Ishikawa (cell line): ENCODE measurements at regions not wholly inside any gene's neighbourhood (a gene's known extent, or its start where the extent isn't known, plus 50 kb on each side); places are given as distances from the start of the nearest gene placed in this dataset.

Experiments used
- CEBPB ChIP-seq: IDR thresholded peaks from 2 replicates; pipeline ENCODE4 v1.6.1; 2012
- CREB1 ChIP-seq: IDR thresholded peaks from 2 replicates; pipeline ENCODE4 v1.6.1; 2012; ENCODE audit warnings: low read depth
- EGR1 ChIP-seq: IDR thresholded peaks from 2 replicates; pipeline ENCODE4 v1.6.1; 2012
- EP300 ChIP-seq: IDR thresholded peaks from 2 replicates; pipeline ENCODE4 v1.6.1; 2012; ENCODE audit warnings: borderline replicate concordance
- FOXM1 ChIP-seq: IDR thresholded peaks from 2 replicates; pipeline ENCODE4 v1.6.1; 2012; ENCODE audit warnings: low read depth, borderline replicate concordance
- NFIC ChIP-seq: IDR thresholded peaks from 2 replicates; pipeline ENCODE4 v1.6.1; 2012
- RAD21 ChIP-seq: IDR thresholded peaks from 2 replicates; pipeline ENCODE4 v1.6.1; 2012; ENCODE audit warnings: low read depth
- TAF1 ChIP-seq: IDR thresholded peaks from 2 replicates; pipeline ENCODE4 v1.6.1; 2012; ENCODE audit warnings: low read depth, mild to moderate bottlenecking
- TCF12 ChIP-seq: IDR thresholded peaks from 2 replicates; pipeline ENCODE4 v1.6.1; 2012; ENCODE audit warnings: low read depth
- TEAD4 ChIP-seq: IDR thresholded peaks from 2 replicates; pipeline ENCODE4 v1.6.1; 2012
- YY1 ChIP-seq: IDR thresholded peaks from 2 replicates; pipeline ENCODE4 v1.6.1; 2012; ENCODE audit warnings: low read depth
- ZBTB7A ChIP-seq: IDR thresholded peaks from 2 replicates; pipeline ENCODE4 v1.6.1; 2012; ENCODE audit warnings: low read depth
- TF ChIP-seq, protein P1 (sequence below): IDR thresholded peaks from 2 replicates; pipeline ENCODE4 v1.6.1; 2012
- TF ChIP-seq, protein P2 (sequence below): IDR thresholded peaks from 2 replicates; pipeline ENCODE4 v1.6.1; 2012; ENCODE audit warnings: low read depth, mild to moderate bottlenecking
- TF ChIP-seq, protein P3 (sequence below): IDR thresholded peaks from 2 replicates; pipeline ENCODE4 v1.6.1; 2012

DNA sequence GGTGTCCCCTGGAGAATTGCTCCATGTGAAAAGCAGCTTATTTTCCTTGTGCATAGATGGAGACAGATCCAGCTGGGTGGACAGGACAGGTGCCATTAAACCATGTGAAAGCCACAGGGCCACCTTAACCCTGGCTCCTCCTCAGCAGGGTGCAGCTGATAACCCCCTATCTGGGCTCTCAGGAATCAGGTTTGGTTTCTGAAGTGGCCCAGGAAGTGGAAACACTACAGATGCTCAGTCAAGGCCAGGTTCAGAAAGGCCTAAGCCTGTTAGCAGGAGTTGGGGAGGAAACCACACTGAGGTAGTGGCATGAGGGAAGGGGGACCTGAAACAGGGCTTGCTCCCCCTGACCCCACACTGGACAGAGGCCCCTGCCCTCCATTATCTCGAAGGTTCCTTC, 217.0 kb downstream of the SPP2 start:
- TF ChIP-seq, protein P1, sequence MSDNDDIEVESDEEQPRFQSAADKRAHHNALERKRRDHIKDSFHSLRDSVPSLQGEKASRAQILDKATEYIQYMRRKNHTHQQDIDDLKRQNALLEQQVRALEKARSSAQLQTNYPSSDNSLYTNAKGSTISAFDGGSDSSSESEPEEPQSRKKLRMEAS, result no peak
- TF ChIP-seq EGR1 (no peak), RAD21 (no peak), CEBPB (no peak), CREB1 (no peak), TAF1 (no peak), EP300 (no peak), ZBTB7A (no peak), NFIC (no peak), TCF12 (no peak), YY1 (no peak), TEAD4 (no peak), FOXM1 (no peak)
- TF ChIP-seq, protein P2, sequence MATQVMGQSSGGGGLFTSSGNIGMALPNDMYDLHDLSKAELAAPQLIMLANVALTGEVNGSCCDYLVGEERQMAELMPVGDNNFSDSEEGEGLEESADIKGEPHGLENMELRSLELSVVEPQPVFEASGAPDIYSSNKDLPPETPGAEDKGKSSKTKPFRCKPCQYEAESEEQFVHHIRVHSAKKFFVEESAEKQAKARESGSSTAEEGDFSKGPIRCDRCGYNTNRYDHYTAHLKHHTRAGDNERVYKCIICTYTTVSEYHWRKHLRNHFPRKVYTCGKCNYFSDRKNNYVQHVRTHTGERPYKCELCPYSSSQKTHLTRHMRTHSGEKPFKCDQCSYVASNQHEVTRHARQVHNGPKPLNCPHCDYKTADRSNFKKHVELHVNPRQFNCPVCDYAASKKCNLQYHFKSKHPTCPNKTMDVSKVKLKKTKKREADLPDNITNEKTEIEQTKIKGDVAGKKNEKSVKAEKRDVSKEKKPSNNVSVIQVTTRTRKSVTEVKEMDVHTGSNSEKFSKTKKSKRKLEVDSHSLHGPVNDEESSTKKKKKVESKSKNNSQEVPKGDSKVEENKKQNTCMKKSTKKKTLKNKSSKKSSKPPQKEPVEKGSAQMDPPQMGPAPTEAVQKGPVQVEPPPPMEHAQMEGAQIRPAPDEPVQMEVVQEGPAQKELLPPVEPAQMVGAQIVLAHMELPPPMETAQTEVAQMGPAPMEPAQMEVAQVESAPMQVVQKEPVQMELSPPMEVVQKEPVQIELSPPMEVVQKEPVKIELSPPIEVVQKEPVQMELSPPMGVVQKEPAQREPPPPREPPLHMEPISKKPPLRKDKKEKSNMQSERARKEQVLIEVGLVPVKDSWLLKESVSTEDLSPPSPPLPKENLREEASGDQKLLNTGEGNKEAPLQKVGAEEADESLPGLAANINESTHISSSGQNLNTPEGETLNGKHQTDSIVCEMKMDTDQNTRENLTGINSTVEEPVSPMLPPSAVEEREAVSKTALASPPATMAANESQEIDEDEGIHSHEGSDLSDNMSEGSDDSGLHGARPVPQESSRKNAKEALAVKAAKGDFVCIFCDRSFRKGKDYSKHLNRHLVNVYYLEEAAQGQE, result no peak
- TF ChIP-seq, protein P3, sequence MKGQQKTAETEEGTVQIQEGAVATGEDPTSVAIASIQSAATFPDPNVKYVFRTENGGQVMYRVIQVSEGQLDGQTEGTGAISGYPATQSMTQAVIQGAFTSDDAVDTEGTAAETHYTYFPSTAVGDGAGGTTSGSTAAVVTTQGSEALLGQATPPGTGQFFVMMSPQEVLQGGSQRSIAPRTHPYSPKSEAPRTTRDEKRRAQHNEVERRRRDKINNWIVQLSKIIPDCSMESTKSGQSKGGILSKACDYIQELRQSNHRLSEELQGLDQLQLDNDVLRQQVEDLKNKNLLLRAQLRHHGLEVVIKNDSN, result no peak

DNA sequence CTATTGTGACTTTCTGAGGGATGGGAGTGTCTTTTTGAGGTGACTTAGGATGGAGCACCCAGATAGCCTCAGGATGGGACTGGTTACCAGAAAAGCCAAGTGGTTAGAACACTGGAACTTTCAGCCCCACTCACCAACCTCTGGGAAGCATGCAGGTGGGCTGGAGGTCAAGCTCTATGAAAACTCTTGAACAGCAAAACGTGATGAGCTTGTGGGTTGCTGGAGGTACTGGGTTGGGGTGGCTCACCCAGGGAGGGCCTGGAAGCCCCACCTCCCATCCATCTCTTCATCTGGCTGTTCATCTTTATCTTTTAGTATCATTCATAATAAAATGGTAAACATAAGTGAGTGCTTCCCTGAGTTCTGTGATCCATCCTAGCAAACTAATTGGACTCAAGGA, 216.4 kb downstream of the SPP2 start:
- TF ChIP-seq, protein P1, result no peak
- TF ChIP-seq CREB1 (no peak), EP300 (no peak), TAF1 (no peak), TEAD4 (no peak), RAD21 (no peak), TCF12 (no peak), ZBTB7A (no peak), CEBPB (no peak), EGR1 (no peak), FOXM1 (no peak), NFIC (no peak), YY1 (no peak)
- TF ChIP-seq, protein P2, result no peak
- TF ChIP-seq, protein P3, result no peak

DNA sequence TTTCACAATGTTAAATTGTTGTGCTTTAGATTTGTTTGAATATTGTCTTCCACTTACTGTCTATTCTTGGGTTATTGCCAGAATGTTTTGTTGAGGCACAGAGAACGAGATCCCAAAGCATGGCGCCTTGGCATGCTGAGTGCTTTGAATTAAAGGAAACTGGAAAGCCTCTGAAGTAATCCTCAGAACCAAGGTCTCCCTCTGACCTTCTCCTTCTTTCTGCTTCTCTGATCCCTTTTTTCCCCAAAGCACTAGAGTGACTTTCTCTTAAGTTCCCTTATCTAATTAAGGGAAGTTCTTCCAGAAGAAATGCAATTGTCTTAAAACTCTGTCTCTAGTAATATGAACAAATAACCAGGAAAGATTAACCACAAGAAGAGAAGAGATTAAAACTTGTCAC, 214.7 kb downstream of the SPP2 start:
- TF ChIP-seq CEBPB (no peak), FOXM1 (no peak), TCF12 (no peak), YY1 (no peak), TAF1 (no peak), TEAD4 (no peak), ZBTB7A (no peak), NFIC (no peak), RAD21 (no peak), EGR1 (no peak), CREB1 (no peak), EP300 (no peak)
- TF ChIP-seq, protein P3, result no peak
- TF ChIP-seq, protein P2, result no peak
- TF ChIP-seq, protein P1, result no peak

DNA sequence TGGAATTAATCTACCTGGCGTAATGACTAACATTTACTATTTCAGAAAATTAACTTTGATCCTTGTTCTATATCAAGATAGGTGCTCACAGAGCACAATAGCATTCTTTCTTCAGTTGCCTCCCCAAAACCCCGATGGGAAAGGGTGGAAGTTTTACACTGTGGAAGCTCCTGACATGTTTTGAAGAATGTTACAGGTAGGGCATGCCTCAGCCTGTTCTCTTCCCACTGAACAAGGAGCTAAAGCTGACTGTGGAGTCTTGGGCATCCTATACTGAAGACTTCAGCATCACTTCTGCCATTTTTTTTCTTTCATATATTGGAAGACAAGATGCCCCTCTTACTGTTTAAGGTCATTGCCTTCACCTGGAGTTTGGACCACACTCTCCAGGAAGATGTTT, 211.2 kb downstream of the SPP2 start:
- TF ChIP-seq CREB1 (no peak), CEBPB (no peak), TCF12 (no peak), TEAD4 (no peak), EGR1 (no peak), EP300 (no peak), TAF1 (no peak), RAD21 (no peak), ZBTB7A (no peak), NFIC (no peak), FOXM1 (no peak), YY1 (no peak)
- TF ChIP-seq, protein P3, result no peak
- TF ChIP-seq, protein P2, result no peak
- TF ChIP-seq, protein P1, result no peak
